NCI-H1694 treated with DMSO at 0.1 percent for 48 hours (cell line): ENCODE measurements at regions not wholly inside any gene's neighbourhood (a gene's known extent, or its start where the extent isn't known, plus 50 kb on each side); places are given as distances from the start of the nearest gene placed in this dataset.

ENCODE experiments used
- DNase-seq: peaks from one replicate; lab custom pipeline; 2025; lab: John Stamatoyannopoulos, UW

DNA sequence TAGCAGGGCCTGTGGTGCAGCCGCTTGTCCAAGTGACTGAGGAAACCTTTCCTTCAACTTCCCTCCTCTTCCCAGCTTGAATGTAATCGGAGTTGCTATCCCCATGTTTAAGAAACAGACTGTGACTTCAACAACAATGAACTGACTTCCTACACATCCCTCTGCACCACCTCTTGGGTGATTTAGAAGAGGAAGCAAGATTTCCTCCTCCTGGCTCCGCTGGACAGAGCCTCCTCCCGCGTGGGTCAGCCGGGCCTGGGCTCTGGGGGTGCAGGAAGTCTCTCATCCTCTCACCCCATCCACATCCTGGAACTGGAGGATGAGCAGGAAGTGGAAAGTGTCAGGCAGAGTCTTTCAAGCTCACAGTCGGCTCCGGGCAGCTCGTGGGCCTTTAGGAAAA lies 84.3 kb downstream of the GATA6 start:
- no peak for DNase-seq

GRCh38 chr18:22253156-22253555 lies 83.8 kb downstream of the GATA6 start:
- no peak for DNase-seq
